B cell (primary cell): ENCODE measurements at regions not wholly inside any gene's neighbourhood (a gene's known extent, or its start where the extent isn't known, plus 50 kb on each side); places are given as distances from the start of the nearest gene placed in this dataset.

Source experiments
- ATAC-seq: fragments of 200-7000 bp; cut with Tn5 transposase; one replicate; pipeline ENCODE4 v1.10.0; 2021; ENCODE audit warnings: low read depth, mild to moderate bottlenecking, moderate number of reproducible peaks, moderate library complexity
- CTCF ChIA-PET: fragments of 350-600 bp; sonication (Branson Sonifier 250); formaldehyde crosslinking; loops from one replicate; lab custom pipeline; 2021; ENCODE audit warnings: antibody characterized with exemption, inconsistent platforms; lab: Charles Lee
- POLR2A ChIA-PET: fragments of 350-600 bp; sonication (Branson Sonifier 250); formaldehyde crosslinking; loops from one replicate; lab custom pipeline; 2021; ENCODE audit warnings: antibody characterized with exemption; lab: Charles Lee
- DNase-seq: peaks from one replicate; pipeline ENCODE4 v3.0.0; 2013
- H2AFZ ChIP-seq: 2 replicates; pipeline ENCODE4 v1.6.1; 2012; ENCODE audit warnings: mild to moderate bottlenecking, low read depth, low read length; ENCODE audit not compliant: insufficient read depth, poor library complexity, severe bottlenecking
- H3K27ac ChIP-seq, 2 donors: 1 replicate in 1 of 2; 2 replicates in 1 of 2; pipeline ENCODE4 v1.5.1; 2012 to 2013; ENCODE audit warnings: low read length in 2 of 2, mild to moderate bottlenecking in 2 of 2, moderate library complexity in 1 of 2
- H3K27me3 ChIP-seq, 4 experiments: fragments of 200-600 bp in 1 of 4; sonication (generic) in 1 of 4; replicated peaks in 1 of 4; 1 replicate in 2 of 4; 2 replicates in 2 of 4; pipeline versions ENCODE4 v1.6.1 to v1.7.0; 2013 to 2016; ENCODE audit warnings: low read length in 3 of 4, mild to moderate bottlenecking in 2 of 4, mixed read lengths in 1 of 4, moderate library complexity in 1 of 4; ENCODE audit not compliant: insufficient read depth in 4 of 4, control insufficient read depth in 3 of 4; ENCODE audit errors: control extremely low read depth in 1 of 4
- H3K36me3 ChIP-seq, 2 experiments: replicated peaks in 1 of 2; 1 replicate in 1 of 2; 2 replicates in 1 of 2; pipeline versions ENCODE4 v1.6.1 to v1.7.1; 2013; ENCODE audit warnings: low read length in 1 of 2; ENCODE audit not compliant: insufficient read depth in 2 of 2, control insufficient read depth in 1 of 2; ENCODE audit errors: control extremely low read depth in 1 of 2, extremely low read depth in 1 of 2
- H3K4me1 ChIP-seq, 2 donors: fragments of 200-600 bp in 1 of 2; sonication (generic) in 1 of 2; 1 replicate in 1 of 2; 2 replicates in 1 of 2; pipeline versions ENCODE4 v1.5.1 to v1.6.1; 2013 to 2017; ENCODE audit warnings: low read length in 2 of 2; ENCODE audit not compliant: control insufficient read depth in 2 of 2, insufficient read depth in 2 of 2
- H3K4me2 ChIP-seq: replicated peaks from 2 replicates; pipeline ENCODE3; 2012; ENCODE audit warnings: mild to moderate bottlenecking, low read depth, low read length; ENCODE audit not compliant: poor library complexity, severe bottlenecking
- H3K4me3 ChIP-seq, 5 experiments: fragments of 200-600 bp in 1 of 5; sonication (generic) in 1 of 5; 1 replicate in 3 of 5; 2 replicates in 2 of 5; pipeline versions ENCODE4 v1.5.1 to v1.7.0; 2011 to 2016; ENCODE audit warnings: low read length in 4 of 5, mild to moderate bottlenecking in 4 of 5, low read depth in 2 of 5, control low read depth in 1 of 5, moderate library complexity in 1 of 5; ENCODE audit not compliant: insufficient read depth in 1 of 5; ENCODE audit errors: control extremely low read depth in 1 of 5, extremely low read depth in 1 of 5
- H3K79me2 ChIP-seq: fragments of 200-600 bp; sonication (generic); one replicate; pipeline ENCODE4 v1.6.0; 2016; ENCODE audit warnings: low read length; ENCODE audit not compliant: control insufficient read depth, insufficient read depth
- H3K9ac ChIP-seq: fragments of 200-600 bp; sonication (generic); 2 replicates; pipeline ENCODE4 v1.6.1; 2017; ENCODE audit warnings: mild to moderate bottlenecking, low read length, moderate library complexity
- H3K9me3 ChIP-seq, 3 donors: one replicate each; pipeline versions ENCODE4 v1.6.1 to v1.7.1; 2013; ENCODE audit warnings: low read length in 2 of 3; ENCODE audit not compliant: control insufficient read depth in 2 of 3, insufficient read depth in 1 of 3; ENCODE audit errors: control extremely low read depth in 1 of 3
- H4K20me1 ChIP-seq: 2 replicates; pipeline ENCODE4 v1.6.0; 2012; ENCODE audit warnings: mild to moderate bottlenecking, low read length; ENCODE audit not compliant: insufficient read depth, control insufficient read depth, poor library complexity, severe bottlenecking
- H3K27ac Mint-ChIP-seq: one replicate; pipeline ENCODE4 v1.8.0; 2021; ENCODE audit warnings: mixed read lengths
- H3K27me3 Mint-ChIP-seq: one replicate; pipeline ENCODE4 v1.8.0; 2021; ENCODE audit warnings: mixed read lengths
- H3K4me1 Mint-ChIP-seq: one replicate; pipeline ENCODE4 v1.8.0; 2021; ENCODE audit warnings: mixed read lengths
- H3K4me3 Mint-ChIP-seq: one replicate; pipeline ENCODE4 v1.8.0; 2021; ENCODE audit warnings: mixed read lengths
- H3K9me3 Mint-ChIP-seq: one replicate; pipeline ENCODE4 v1.8.0; 2022; ENCODE audit warnings: mixed read lengths; ENCODE audit not compliant: insufficient read depth
- CTCF ChIP-seq: fragments of 200-600 bp; IDR thresholded peaks from one replicate; pipeline ENCODE4 v1.8.0; 2022; ENCODE audit warnings: antibody characterized with exemption, mild to moderate bottlenecking
- EZH2 ChIP-seq: IDR thresholded peaks from 2 replicates; pipeline ENCODE4 v1.6.1; 2012; ENCODE audit warnings: borderline replicate concordance, low read depth, mild to moderate bottlenecking, moderate library complexity, low read length; ENCODE audit not compliant: insufficient read depth, poor library complexity, severe bottlenecking
- WGBS: methylation state at CpG from one replicate; pipeline ENCODE4 v1.1.5; 2013; ENCODE audit warnings: missing lambda C conversion rate; ENCODE audit not compliant: insufficient coverage; 5-methylcytosine and 5-hydroxymethylcytosine counted together
- intact Hi-C: fragments of 100-400 bp; cut with micrococcal nuclease; formaldehyde crosslinking; loops from one replicate; pipeline ENCODE4 v1.10.0; 2022

- DNase-seq (no peak), ATAC-seq (no peak)
- 97% methylated on average over 3 of the region's 4 CpGs for WGBS
- no peaks in the 10 kb centered on the region for H3K36me3 ChIP-seq
- H3K9ac ChIP-seq, result no peak overlapping the region
- H3K4me1 ChIP-seq, result peaks cover 0 to 2% of the 10 kb centered on the region in 2 donors
- H3K9me3 ChIP-seq, result no peaks in the 10 kb centered on the region
- TF ChIP-seq EZH2, result no peak
- TF ChIP-seq CTCF, result no peak
- no peak overlapping the region for H3K27ac ChIP-seq
- intact Hi-C loops, result no loop called here
- no peak overlapping the region for H2AFZ ChIP-seq
- H4K20me1 ChIP-seq, result no peaks in the 10 kb centered on the region
- no peak overlapping the region for H3K4me3 ChIP-seq
- no peaks in the 10 kb centered on the region for H3K79me2 ChIP-seq
- ChIA-PET CTCF (no interaction called here), POLR2A (interaction anchor here (0.6 kb wide), 1 partner anchor 13 kb away, joined by 10 read pairs; no protein-coding TSS in a partner anchor)
- no peaks in the 10 kb centered on the region for H3K27me3 ChIP-seq
- Mint-ChIP-seq H3K27me3 (peaks cover 8% of the 10 kb centered on the region), H3K9me3 (no peaks in the 10 kb centered on the region), H3K27ac (no peak overlapping the region), H3K4me1 (peaks cover 8% of the 10 kb centered on the region), H3K4me3 (no peak overlapping the region)
- no peak overlapping the region for H3K4me2 ChIP-seq
Measured at GRCh38 chr5:158611581-158611980, 488.1 kb downstream of the EBF1 start.

GRCh38 chr5:158610051-158610415 lies 489.7 kb downstream of the EBF1 start:
- Mint-ChIP-seq H3K4me1 (peaks cover 8% of the 10 kb centered on the region), H3K27ac (no peak overlapping the region), H3K9me3 (no peaks in the 10 kb centered on the region), H3K27me3 (peaks cover 8% of the 10 kb centered on the region), H3K4me3 (no peak overlapping the region)
- CTCF ChIA-PET, result no interaction called here
- POLR2A ChIA-PET, result no interaction called here
- DNase-seq (no peak), ATAC-seq (no peak)
- no peaks in the 10 kb centered on the region for H3K9me3 ChIP-seq
- no peaks in the 10 kb centered on the region for H3K27me3 ChIP-seq
- no peak overlapping the region for H3K4me2 ChIP-seq
- TF ChIP-seq CTCF (no peak), EZH2 (no peak)
- H3K36me3 ChIP-seq, result no peaks in the 10 kb centered on the region
- no peaks in the 10 kb centered on the region for H3K79me2 ChIP-seq
- intact Hi-C loops, result no loop called here
- H3K27ac ChIP-seq, result no peak overlapping the region
- WGBS, result no CpG with 5 or more reads among the region's 2 CpGs
- no peak overlapping the region for H3K4me3 ChIP-seq
- H4K20me1 ChIP-seq, result no peaks in the 10 kb centered on the region
- H3K4me1 ChIP-seq, result peaks cover 0 to 2% of the 10 kb centered on the region in 2 donors
- no peak overlapping the region for H2AFZ ChIP-seq
- no peak overlapping the region for H3K9ac ChIP-seq
